ENCODE measurements at regions not wholly inside any gene's neighbourhood (a gene's known extent, or its start where the extent isn't known, plus 50 kb on each side); places are given as distances from the start of the nearest gene placed in this dataset.
"Not testable (repeated sequence)": the region's sequence is repeated elsewhere in the genome, so short reads cannot be mapped to it uniquely, and the experiment has no call there.

DNA sequence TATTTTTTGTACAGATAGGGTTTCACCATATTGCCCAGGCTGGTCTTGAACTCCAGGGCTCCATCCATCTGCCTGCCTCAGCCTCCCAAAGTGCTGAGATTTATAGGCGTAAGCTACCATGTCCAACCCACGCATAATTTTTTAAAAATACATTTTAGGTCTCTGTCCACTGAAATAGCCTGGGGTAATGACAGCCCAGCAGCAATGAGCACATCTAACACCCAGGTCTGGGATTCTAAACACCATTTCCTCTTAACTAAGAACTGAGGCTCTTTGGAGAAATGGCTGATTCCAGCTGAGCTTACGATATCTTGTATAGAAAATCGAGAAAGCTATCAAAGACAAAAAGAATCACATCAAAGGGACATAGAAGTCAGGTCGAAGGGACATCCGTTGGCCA lies 245.3 kb downstream of the PARN start:
- H3K4me3 ChIP-seq (replicated peaks; ENCODE audit: low read depth, low read length) = no peak overlapping the region
- TF ChIP-seq, protein P1, sequence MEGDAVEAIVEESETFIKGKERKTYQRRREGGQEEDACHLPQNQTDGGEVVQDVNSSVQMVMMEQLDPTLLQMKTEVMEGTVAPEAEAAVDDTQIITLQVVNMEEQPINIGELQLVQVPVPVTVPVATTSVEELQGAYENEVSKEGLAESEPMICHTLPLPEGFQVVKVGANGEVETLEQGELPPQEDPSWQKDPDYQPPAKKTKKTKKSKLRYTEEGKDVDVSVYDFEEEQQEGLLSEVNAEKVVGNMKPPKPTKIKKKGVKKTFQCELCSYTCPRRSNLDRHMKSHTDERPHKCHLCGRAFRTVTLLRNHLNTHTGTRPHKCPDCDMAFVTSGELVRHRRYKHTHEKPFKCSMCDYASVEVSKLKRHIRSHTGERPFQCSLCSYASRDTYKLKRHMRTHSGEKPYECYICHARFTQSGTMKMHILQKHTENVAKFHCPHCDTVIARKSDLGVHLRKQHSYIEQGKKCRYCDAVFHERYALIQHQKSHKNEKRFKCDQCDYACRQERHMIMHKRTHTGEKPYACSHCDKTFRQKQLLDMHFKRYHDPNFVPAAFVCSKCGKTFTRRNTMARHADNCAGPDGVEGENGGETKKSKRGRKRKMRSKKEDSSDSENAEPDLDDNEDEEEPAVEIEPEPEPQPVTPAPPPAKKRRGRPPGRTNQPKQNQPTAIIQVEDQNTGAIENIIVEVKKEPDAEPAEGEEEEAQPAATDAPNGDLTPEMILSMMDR (IDR thresholded peaks at IDR 0.05; ENCODE audit: low read length, missing control alignments) = no peak
- no peak for DNase-seq (ENCODE audit: low read depth)

- not testable (repeated sequence) for DNase-seq (ENCODE audit: low read depth); H3K4me3 ChIP-seq (replicated peaks; ENCODE audit: low read depth, low read length)
Measured at GRCh38 chr16:14383844-14384243, 246.2 kb downstream of the PARN start.

DNA sequence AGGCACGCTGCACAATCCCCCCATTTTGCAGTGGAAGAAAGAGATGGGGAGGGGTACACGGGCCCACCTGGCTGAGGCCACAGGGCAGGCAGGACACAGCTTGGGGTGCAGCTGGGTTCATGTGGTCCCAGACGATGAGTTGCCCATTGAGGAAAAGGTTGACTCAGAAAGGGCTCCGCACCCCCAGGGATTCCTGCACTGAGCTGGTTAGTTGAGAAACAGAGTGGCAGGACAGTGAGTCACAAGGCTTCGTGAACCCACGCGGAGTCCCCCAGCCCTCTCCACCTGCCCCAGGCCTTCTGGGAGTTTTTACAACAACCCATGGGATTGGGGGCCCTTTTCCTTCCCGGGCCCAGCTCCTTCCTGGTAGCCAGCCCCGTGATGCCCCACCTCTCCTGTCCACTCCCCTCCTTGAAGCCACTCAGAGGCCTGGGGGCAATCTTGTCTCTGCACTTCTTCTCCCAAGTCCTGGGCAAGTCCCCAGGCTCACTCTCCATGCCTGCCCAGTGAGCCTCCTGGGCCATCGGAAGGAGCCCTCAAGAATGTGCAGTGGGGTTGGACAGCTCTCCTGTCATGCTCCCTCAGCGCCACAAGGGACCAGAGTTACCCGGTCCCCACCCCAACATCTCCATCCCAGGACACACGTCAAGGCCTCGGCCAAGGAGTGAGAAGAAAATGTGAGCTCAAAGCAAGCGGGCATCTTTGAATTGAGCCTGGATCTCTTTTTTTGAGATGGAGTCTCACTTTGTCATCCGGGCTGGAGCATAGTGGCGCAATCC lies 251.2 kb downstream of the PARN start:
- no peak overlapping the region for H3K4me3 ChIP-seq (replicated peaks; ENCODE audit: low read depth, low read length)
- no peak for DNase-seq (ENCODE audit: low read depth)

GRCh38 chr16:14378131-14378551 lies 251.9 kb downstream of the PARN start:
- no peak overlapping the region for H3K4me3 ChIP-seq (replicated peaks; ENCODE audit: low read depth, low read length)
- TF ChIP-seq, protein P1 (IDR thresholded peaks at IDR 0.05; ENCODE audit: low read length, missing control alignments) = no peak
- DNase-seq (ENCODE audit: low read depth) = peak; percentile 38

More for the DNA sequence above, 251.2 kb downstream of the PARN start:
- TF ChIP-seq, protein P1 (IDR thresholded peaks at IDR 0.05; ENCODE audit: low read length, missing control alignments) = no peak

DNA sequence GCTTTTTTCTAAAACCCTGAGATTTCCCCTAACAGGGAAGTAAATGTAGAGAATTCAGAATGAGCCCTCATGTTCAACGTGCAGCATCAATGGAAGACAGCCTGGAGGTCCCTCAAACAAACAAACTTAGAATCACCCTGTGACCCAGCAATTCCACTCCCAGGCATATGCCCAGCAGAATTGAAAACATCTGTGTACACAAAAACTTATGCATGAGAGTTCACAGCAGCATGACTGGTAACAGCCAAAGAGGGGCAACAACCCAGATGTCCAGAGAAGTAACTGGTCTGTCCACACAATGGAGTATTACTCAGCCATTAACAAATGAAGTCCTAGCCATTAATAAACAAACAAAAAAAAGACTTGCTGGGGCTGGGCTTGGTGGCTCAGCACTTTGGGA lies 252.7 kb downstream of the PARN start:
- TF ChIP-seq, protein P1 (IDR thresholded peaks at IDR 0.05; ENCODE audit: low read length, missing control alignments) = no peak
- no peak for DNase-seq (ENCODE audit: low read depth)
- no peak overlapping the region for H3K4me3 ChIP-seq (replicated peaks; ENCODE audit: low read depth, low read length)

DNA sequence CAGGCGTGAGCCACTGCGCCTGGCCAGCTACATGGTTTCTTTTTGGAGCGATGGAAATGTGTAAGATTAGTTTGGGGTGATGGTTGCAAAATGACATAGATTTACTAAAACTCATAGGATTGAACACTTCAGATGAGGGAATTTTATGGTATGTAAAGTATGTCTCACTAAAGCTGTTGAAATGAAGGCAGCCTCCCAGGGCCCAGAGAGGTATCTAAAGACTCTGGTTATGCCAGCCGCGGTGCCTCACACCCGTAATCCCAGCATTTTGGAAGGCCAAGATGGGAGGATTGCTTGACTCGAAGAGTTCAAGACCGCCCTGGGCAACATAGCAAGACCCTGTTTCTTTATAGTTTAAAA lies 254.9 kb downstream of the PARN start:
- TF ChIP-seq, protein P1 (IDR thresholded peaks at IDR 0.05; ENCODE audit: low read length, missing control alignments) = no peak
- H3K4me3 ChIP-seq (replicated peaks; ENCODE audit: low read depth, low read length) = no peak overlapping the region
- DNase-seq (ENCODE audit: low read depth) = peak; percentile 6

- H3K4me3 ChIP-seq (replicated peaks; ENCODE audit: low read depth, low read length) = no peak overlapping the region
- TF ChIP-seq, protein P1 (IDR thresholded peaks at IDR 0.05; ENCODE audit: low read length, missing control alignments) = no peak
- DNase-seq (ENCODE audit: low read depth) = no peak
Measured at GRCh38 chr16:14374451-14375131, 255.5 kb downstream of the PARN start.

Data from fibroblast of pulmonary artery (primary cell).